Transverse colon (tissue), 4 donors: ENCODE measurements at regions not wholly inside any gene's neighbourhood (a gene's known extent, or its start where the extent isn't known, plus 50 kb on each side); places are given as distances from the start of the nearest gene placed in this dataset.

Experiments
- DNase-seq: peaks from one replicate; pipeline ENCODE4 v3.0.0-alpha.2; 2019
- H3K27ac ChIP-seq, 4 donors: fragments of 200-600 bp; sonication (generic); 2 replicates each; pipeline ENCODE4 v1.5.1; 2016 to 2018; ENCODE audit warnings: inconsistent platforms in 4 of 4
- H3K27me3 ChIP-seq: fragments of 200-600 bp; sonication (generic); 2 replicates; pipeline ENCODE4 v1.5.1; 2017; ENCODE audit warnings: inconsistent platforms
- H3K36me3 ChIP-seq, 4 donors: fragments of 200-600 bp; sonication (generic); 2 replicates each; pipeline ENCODE4 v1.5.1; 2017 to 2019; ENCODE audit warnings: inconsistent platforms in 4 of 4
- H3K4me1 ChIP-seq, 4 donors: fragments of 200-600 bp; sonication (generic); 2 replicates each; pipeline ENCODE4 v1.5.1; 2017 to 2020; ENCODE audit warnings: inconsistent platforms in 4 of 4
- H3K4me3 ChIP-seq, 4 donors: fragments of 200-600 bp; sonication (generic); 1 replicate in 1 of 4; 2 replicates in 3 of 4; pipeline versions ENCODE4 v1.5.1 to v1.6.1; 2017 to 2019; ENCODE audit warnings: inconsistent platforms in 4 of 4
- H3K9me3 ChIP-seq, 2 donors: fragments of 200-600 bp; sonication (generic); 2 replicates each; pipeline ENCODE4 v1.5.1; 2017 to 2019; ENCODE audit warnings: inconsistent platforms in 2 of 2
- CTCF ChIP-seq, 5 experiments: fragments of 200-600 bp in 3 of 5; fragments of 450-650 bp in 2 of 5; sonication (generic) in 3 of 5; IDR thresholded peaks; 1 replicate in 2 of 5; 2 replicates in 3 of 5; pipeline ENCODE4 v1.5.1; 2016 to 2017; ENCODE audit warnings: antibody characterized with exemption in 5 of 5, inconsistent platforms in 3 of 5, mild to moderate bottlenecking in 2 of 5, moderate library complexity in 1 of 5
- EP300 ChIP-seq: sonication (generic); formaldehyde crosslinking; IDR thresholded peaks from one replicate; pipeline ENCODE4 v1.6.1; 2017; ENCODE audit warnings: antibody characterized with exemption, low read depth
- POLR2A ChIP-seq: fragments of 450-650 bp; IDR thresholded peaks from one replicate; pipeline ENCODE4 v1.6.1; 2016; ENCODE audit warnings: antibody characterized with exemption, mild to moderate bottlenecking, moderate library complexity
- POLR2AphosphoS5 ChIP-seq, 3 donors: sonication (generic); formaldehyde crosslinking; IDR thresholded peaks; one replicate each; pipeline ENCODE4 v1.6.1; 2016; ENCODE audit warnings: antibody characterized with exemption in 3 of 3
- WGBS, 2 donors: methylation state at CpG; one replicate each; pipeline ENCODE4 v1.1.5; 2018; ENCODE audit warnings: low coverage in 1 of 2; 5-methylcytosine and 5-hydroxymethylcytosine counted together
- in situ Hi-C, 4 donors: fragments of 200-750 bp; cut with MboI; loops; one replicate each; pipeline versions ENCODE4 v1.15.0 to v1.15.1; 2017; ENCODE audit warnings: low sequenced_read_pairs in 3 of 4, low pct_ligation_motif_present in 1 of 4, low pct_unique_long_range_greater_than_20kb in 1 of 4
- intact Hi-C: fragments of 100-400 bp; cut with DNase I; formaldehyde crosslinking; loops from one replicate; pipeline ENCODE4 v1.15.1; 2023; ENCODE audit warnings: low total_unique reads

GRCh38 chr10:71141528-71141927, 70.8 kb upstream of the UNC5B start:
- TF ChIP-seq CTCF (IDR thresholded peaks at IDR 0.05) (no peak), EP300 (no peak), POLR2A (no peak), POLR2AphosphoS5 (IDR thresholded peaks at IDR 0.05) (no peak)
- no peaks in the 10 kb centered on the region for H3K9me3 ChIP-seq
- in situ Hi-C loops: no loop called here
- H3K27me3 ChIP-seq: peaks cover 2% of the 10 kb centered on the region
- no peak for DNase-seq
- H3K4me3 ChIP-seq: no peak overlapping the region
- H3K27ac ChIP-seq: no peak overlapping the region
- no peaks in the 10 kb centered on the region for H3K4me1 ChIP-seq
- H3K36me3 ChIP-seq: no peaks in the 10 kb centered on the region
- intact Hi-C loops: no loop called here
- 90 to 93% methylated on average over 3 to 4 of the region's 4 CpGs for WGBS, 2 donors

GRCh38 chr10:71143170-71143569, 69.2 kb upstream of the UNC5B start:
- Histone ChIP-seq H3K4me3 (no peak overlapping the region), H3K27me3 (peaks cover 7% of the 10 kb centered on the region), H3K27ac (no peak overlapping the region), H3K4me1 (no peaks in the 10 kb centered on the region), H3K9me3 (no peaks in the 10 kb centered on the region), H3K36me3 (no peaks in the 10 kb centered on the region)
- in situ Hi-C loops: no loop called here
- WGBS, 2 donors: 72% methylated on average over 5 of the region's 5 CpGs; no CpG with 5 or more reads in 1 of the 2 donors
- TF ChIP-seq EP300: no peak
- no peak for TF ChIP-seq POLR2A
- no peak for TF ChIP-seq CTCF (IDR thresholded peaks at IDR 0.05)
- no peak for TF ChIP-seq POLR2AphosphoS5 (IDR thresholded peaks at IDR 0.05)
- intact Hi-C loops: no loop called here
- DNase-seq: no peak

GRCh38 chr10:71143610-71144009, 68.8 kb upstream of the UNC5B start:
- Histone ChIP-seq H3K4me3 (no peak overlapping the region), H3K27ac (no peak overlapping the region), H3K9me3 (no peaks in the 10 kb centered on the region), H3K4me1 (no peaks in the 10 kb centered on the region), H3K36me3 (no peaks in the 10 kb centered on the region), H3K27me3 (peaks cover 7% of the 10 kb centered on the region)
- 88% methylated on average over 4 of the region's 4 CpGs; no CpG with 5 or more reads in 1 of the 2 donors for WGBS, 2 donors
- no peak for TF ChIP-seq EP300
- TF ChIP-seq POLR2A: no peak
- no peak for TF ChIP-seq POLR2AphosphoS5 (IDR thresholded peaks at IDR 0.05)
- no peak for TF ChIP-seq CTCF (IDR thresholded peaks at IDR 0.05)
- in situ Hi-C loops (no loop called here), intact Hi-C loops (no loop called here)
- DNase-seq: no peak

- intact Hi-C loops (no loop called here), in situ Hi-C loops (no loop called here)
- Histone ChIP-seq H3K4me1 (no peaks in the 10 kb centered on the region), H3K9me3 (no peaks in the 10 kb centered on the region), H3K27ac (no peak overlapping the region), H3K27me3 (peaks cover 7% of the 10 kb centered on the region), H3K4me3 (no peak overlapping the region), H3K36me3 (no peaks in the 10 kb centered on the region)
- DNase-seq: no peak
- TF ChIP-seq CTCF (IDR thresholded peaks at IDR 0.05) (no peak), POLR2AphosphoS5 (IDR thresholded peaks at IDR 0.05) (no peak), POLR2A (no peak), EP300 (no peak)
- 93 to 100% methylated on average over 3 to 4 of the region's 4 CpGs for WGBS, 2 donors
Measured at GRCh38 chr10:71144824-71145223, 67.5 kb upstream of the UNC5B start.
